Neural progenitor cell (in vitro differentiated cells): ENCODE measurements at regions not wholly inside any gene's neighbourhood (a gene's known extent, or its start where the extent isn't known, plus 50 kb on each side); places are given as distances from the start of the nearest gene placed in this dataset.

Source experiments
- EZH2 ChIP-seq: fragments of 200-600 bp; sonication (generic); IDR thresholded peaks from 2 replicates; pipeline ENCODE4 v1.6.1; 2017; ENCODE audit warnings: antibody characterized with exemption, mild to moderate bottlenecking, moderate library complexity
- EZH2phosphoT487 ChIP-seq: fragments of 200-600 bp; sonication (generic); IDR thresholded peaks from 2 replicates; pipeline ENCODE4 v1.6.1; 2017; ENCODE audit warnings: antibody characterized with exemption
- TF ChIP-seq, protein P1 (sequence below): fragments of 200-600 bp; sonication (generic); IDR thresholded peaks from 2 replicates; pipeline ENCODE4 v1.5.1; 2017; ENCODE audit warnings: antibody characterized with exemption, mild to moderate bottlenecking

DNA sequence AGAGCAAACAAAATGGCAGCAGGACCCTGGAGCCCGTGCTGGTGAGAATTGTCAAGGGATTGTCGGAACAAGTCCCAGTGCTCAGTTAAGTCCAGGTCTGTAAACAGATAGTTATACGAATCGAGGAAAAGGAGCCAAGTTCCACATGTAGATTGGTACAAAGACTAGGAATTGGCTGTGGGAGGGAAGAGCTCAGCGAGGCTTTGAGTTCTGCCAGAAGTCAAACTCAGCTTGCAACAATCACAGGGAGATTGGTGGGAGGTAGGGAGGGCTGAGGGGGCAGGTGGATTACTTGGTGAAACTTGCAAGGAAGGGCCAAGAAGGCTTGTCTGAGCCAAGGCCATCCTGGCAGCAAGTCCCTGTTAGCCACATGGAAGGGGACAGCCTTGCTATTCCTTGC lies 217.8 kb upstream of the ARL4C start:
- TF ChIP-seq, protein P1, sequence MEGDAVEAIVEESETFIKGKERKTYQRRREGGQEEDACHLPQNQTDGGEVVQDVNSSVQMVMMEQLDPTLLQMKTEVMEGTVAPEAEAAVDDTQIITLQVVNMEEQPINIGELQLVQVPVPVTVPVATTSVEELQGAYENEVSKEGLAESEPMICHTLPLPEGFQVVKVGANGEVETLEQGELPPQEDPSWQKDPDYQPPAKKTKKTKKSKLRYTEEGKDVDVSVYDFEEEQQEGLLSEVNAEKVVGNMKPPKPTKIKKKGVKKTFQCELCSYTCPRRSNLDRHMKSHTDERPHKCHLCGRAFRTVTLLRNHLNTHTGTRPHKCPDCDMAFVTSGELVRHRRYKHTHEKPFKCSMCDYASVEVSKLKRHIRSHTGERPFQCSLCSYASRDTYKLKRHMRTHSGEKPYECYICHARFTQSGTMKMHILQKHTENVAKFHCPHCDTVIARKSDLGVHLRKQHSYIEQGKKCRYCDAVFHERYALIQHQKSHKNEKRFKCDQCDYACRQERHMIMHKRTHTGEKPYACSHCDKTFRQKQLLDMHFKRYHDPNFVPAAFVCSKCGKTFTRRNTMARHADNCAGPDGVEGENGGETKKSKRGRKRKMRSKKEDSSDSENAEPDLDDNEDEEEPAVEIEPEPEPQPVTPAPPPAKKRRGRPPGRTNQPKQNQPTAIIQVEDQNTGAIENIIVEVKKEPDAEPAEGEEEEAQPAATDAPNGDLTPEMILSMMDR = no peak
- TF ChIP-seq EZH2 (no peak), EZH2phosphoT487 (no peak)
